OCI-LY7 (cell line): ENCODE measurements at regions not wholly inside any gene's neighbourhood (a gene's known extent, or its start where the extent isn't known, plus 50 kb on each side); places are given as distances from the start of the nearest gene placed in this dataset.

ENCODE experiments used
- CTCF ChIP-seq: fragments of 200-600 bp; sonication (generic); conservative IDR thresholded peaks from 2 replicates; pipeline ENCODE4 v1.5.1; 2014; ENCODE audit warnings: mild to moderate bottlenecking, antibody characterized with exemption, low read length, moderate library complexity, mixed read lengths
- EZH2phosphoT487 ChIP-seq: fragments of 200-600 bp; sonication (generic); IDR thresholded peaks from 2 replicates; pipeline ENCODE4 v1.6.1; 2018; ENCODE audit warnings: low read depth, borderline replicate concordance, mild to moderate bottlenecking, mixed run types, antibody characterized with exemption, low read length, moderate library complexity, mixed read lengths

GRCh38 chr14:25945746-25946145 lies 652.1 kb downstream of the NOVA1 start:
- TF ChIP-seq CTCF (no peak), EZH2phosphoT487 (no peak)
